ENCODE measurements at regions not wholly inside any gene's neighbourhood (a gene's known extent, or its start where the extent isn't known, plus 50 kb on each side); places are given as distances from the start of the nearest gene placed in this dataset.

- no peak for TF ChIP-seq YY1 (IDR thresholded peaks at IDR 0.05; ENCODE audit: insufficient read depth, insufficient read length)
- TF ChIP-seq ZNF274 (IDR thresholded peaks at IDR 0.05; ENCODE audit: low read depth, low read length), result no peak
- TF ChIP-seq SUZ12 (IDR thresholded peaks at IDR 0.05; ENCODE audit: extremely low read depth, insufficient read depth, insufficient read length), result no peak
- Histone ChIP-seq H3K36me3 (ENCODE audit: insufficient read depth, insufficient read length, low read length) (no peaks in the 10 kb centered on the region), H3K9ac (ENCODE audit: insufficient read length, low read depth) (no peak overlapping the region), H3K9me3 (ENCODE audit: insufficient read depth, low read length) (no peaks in the 10 kb centered on the region), H3K4me3 (ENCODE audit: insufficient read length, low read depth) (no peak overlapping the region), H3K4me1 (ENCODE audit: insufficient read depth, insufficient read length) (no peaks in the 10 kb centered on the region), H3K27me3 (ENCODE audit: insufficient read depth, insufficient read length) (no peaks in the 10 kb centered on the region)
- DNase-seq (ENCODE audit: low read depth, low spot score), result no peak
Measured at GRCh38 chr4:11700751-11701226, 272.1 kb upstream of the HS3ST1 start.

GRCh38 chr4:11698846-11699590, 270.3 kb upstream of the HS3ST1 start:
- Histone ChIP-seq H3K9me3 (ENCODE audit: insufficient read depth, low read length) (0 out of 2 replicates have a peak, but pooled peaks cover 4% of the 10 kb centered on the region), H3K27me3 (ENCODE audit: insufficient read depth, insufficient read length) (no peaks in the 10 kb centered on the region), H3K9ac (ENCODE audit: insufficient read length, low read depth) (no peak overlapping the region), H3K4me3 (ENCODE audit: insufficient read length, low read depth) (no peak overlapping the region), H3K36me3 (ENCODE audit: insufficient read depth, insufficient read length, low read length) (no peaks in the 10 kb centered on the region), H3K4me1 (ENCODE audit: insufficient read depth, insufficient read length) (no peaks in the 10 kb centered on the region)
- no peak for DNase-seq (ENCODE audit: low read depth, low spot score)
- no peak for TF ChIP-seq YY1 (IDR thresholded peaks at IDR 0.05; ENCODE audit: insufficient read depth, insufficient read length)
- TF ChIP-seq ZNF274 (IDR thresholded peaks at IDR 0.05; ENCODE audit: low read depth, low read length), result no peak
- TF ChIP-seq SUZ12 (IDR thresholded peaks at IDR 0.05; ENCODE audit: extremely low read depth, insufficient read depth, insufficient read length), result no peak

- 0 out of 2 replicates have a peak, but pooled peaks cover 7% of the 10 kb centered on the region for H3K9me3 ChIP-seq (ENCODE audit: insufficient read depth, low read length)
- no peak overlapping the region for H3K4me3 ChIP-seq (ENCODE audit: insufficient read length, low read depth)
- no peaks in the 10 kb centered on the region for H3K4me1 ChIP-seq (ENCODE audit: insufficient read depth, insufficient read length)
- no peaks in the 10 kb centered on the region for H3K36me3 ChIP-seq (ENCODE audit: insufficient read depth, insufficient read length, low read length)
- TF ChIP-seq ZNF274 (IDR thresholded peaks at IDR 0.05; ENCODE audit: low read depth, low read length) (no peak), YY1 (IDR thresholded peaks at IDR 0.05; ENCODE audit: insufficient read depth, insufficient read length) (no peak), SUZ12 (IDR thresholded peaks at IDR 0.05; ENCODE audit: extremely low read depth, insufficient read depth, insufficient read length) (no peak)
- H3K27me3 ChIP-seq (ENCODE audit: insufficient read depth, insufficient read length), result no peaks in the 10 kb centered on the region
- no peak for DNase-seq (ENCODE audit: low read depth, low spot score)
- H3K9ac ChIP-seq (ENCODE audit: insufficient read length, low read depth), result no peak overlapping the region
Measured at GRCh38 chr4:11698033-11698432, 269.3 kb upstream of the HS3ST1 start.

- Histone ChIP-seq H3K27me3 (ENCODE audit: insufficient read depth, insufficient read length) (no peaks in the 10 kb centered on the region), H3K4me1 (ENCODE audit: insufficient read depth, insufficient read length) (no peaks in the 10 kb centered on the region), H3K9ac (ENCODE audit: insufficient read length, low read depth) (no peak overlapping the region), H3K36me3 (ENCODE audit: insufficient read depth, insufficient read length, low read length) (no peaks in the 10 kb centered on the region), H3K4me3 (ENCODE audit: insufficient read length, low read depth) (no peak overlapping the region), H3K9me3 (ENCODE audit: insufficient read depth, low read length) (0 out of 2 replicates have a peak, but pooled peaks cover 7% of the 10 kb centered on the region)
- no peak for DNase-seq (ENCODE audit: low read depth, low spot score)
- TF ChIP-seq ZNF274 (IDR thresholded peaks at IDR 0.05; ENCODE audit: low read depth, low read length), result no peak
Measured at GRCh38 chr4:11693693-11694092, 265.0 kb upstream of the HS3ST1 start.

GRCh38 chr4:11691236-11691635, 262.5 kb upstream of the HS3ST1 start:
- H3K9me3 ChIP-seq (ENCODE audit: insufficient read depth, low read length), result 0 out of 2 replicates have a peak, but pooled peaks cover 7% of the 10 kb centered on the region
- no peak for DNase-seq (ENCODE audit: low read depth, low spot score)
- H3K36me3 ChIP-seq (ENCODE audit: insufficient read depth, insufficient read length, low read length), result no peaks in the 10 kb centered on the region
- H3K4me3 ChIP-seq (ENCODE audit: insufficient read length, low read depth), result no peak overlapping the region
- no peaks in the 10 kb centered on the region for H3K27me3 ChIP-seq (ENCODE audit: insufficient read depth, insufficient read length)
- TF ChIP-seq YY1 (IDR thresholded peaks at IDR 0.05; ENCODE audit: insufficient read depth, insufficient read length), result no peak
- no peak for TF ChIP-seq ZNF274 (IDR thresholded peaks at IDR 0.05; ENCODE audit: low read depth, low read length)
- no peak for TF ChIP-seq SUZ12 (IDR thresholded peaks at IDR 0.05; ENCODE audit: extremely low read depth, insufficient read depth, insufficient read length)
- no peak overlapping the region for H3K9ac ChIP-seq (ENCODE audit: insufficient read length, low read depth)
- H3K4me1 ChIP-seq (ENCODE audit: insufficient read depth, insufficient read length), result no peaks in the 10 kb centered on the region

- TF ChIP-seq YY1 (IDR thresholded peaks at IDR 0.05; ENCODE audit: insufficient read depth, insufficient read length), result no peak
- TF ChIP-seq SUZ12 (IDR thresholded peaks at IDR 0.05; ENCODE audit: extremely low read depth, insufficient read depth, insufficient read length), result no peak
- TF ChIP-seq ZNF274 (IDR thresholded peaks at IDR 0.05; ENCODE audit: low read depth, low read length), result no peak
- no peak for DNase-seq (ENCODE audit: low read depth, low spot score)
- H3K4me1 ChIP-seq (ENCODE audit: insufficient read depth, insufficient read length), result no peaks in the 10 kb centered on the region
Measured at GRCh38 chr4:11687727-11688126, 259.0 kb upstream of the HS3ST1 start.

GRCh38 chr4:11685481-11685880, 256.8 kb upstream of the HS3ST1 start:
- H3K27me3 ChIP-seq (ENCODE audit: insufficient read depth, insufficient read length), result no peaks in the 10 kb centered on the region
- H3K4me3 ChIP-seq (ENCODE audit: insufficient read length, low read depth), result no peak overlapping the region
- no peaks in the 10 kb centered on the region for H3K9me3 ChIP-seq (ENCODE audit: insufficient read depth, low read length)
- no peaks in the 10 kb centered on the region for H3K4me1 ChIP-seq (ENCODE audit: insufficient read depth, insufficient read length)
- no peak for DNase-seq (ENCODE audit: low read depth, low spot score)
- H3K36me3 ChIP-seq (ENCODE audit: insufficient read depth, insufficient read length, low read length), result no peaks in the 10 kb centered on the region
- no peak overlapping the region for H3K9ac ChIP-seq (ENCODE audit: insufficient read length, low read depth)
- TF ChIP-seq YY1 (IDR thresholded peaks at IDR 0.05; ENCODE audit: insufficient read depth, insufficient read length) (no peak), ZNF274 (IDR thresholded peaks at IDR 0.05; ENCODE audit: low read depth, low read length) (no peak), SUZ12 (IDR thresholded peaks at IDR 0.05; ENCODE audit: extremely low read depth, insufficient read depth, insufficient read length) (no peak)

More at GRCh38 chr4:11687727-11688126, 259.0 kb upstream of the HS3ST1 start:
- Histone ChIP-seq H3K9me3 (ENCODE audit: insufficient read depth, low read length) (no peaks in the 10 kb centered on the region), H3K9ac (ENCODE audit: insufficient read length, low read depth) (no peak overlapping the region), H3K4me3 (ENCODE audit: insufficient read length, low read depth) (no peak overlapping the region), H3K36me3 (ENCODE audit: insufficient read depth, insufficient read length, low read length) (no peaks in the 10 kb centered on the region), H3K27me3 (ENCODE audit: insufficient read depth, insufficient read length) (no peaks in the 10 kb centered on the region)

All from NT2/D1 (cell line).